Ovary (tissue), 3 donors: ENCODE measurements at regions not wholly inside any gene's neighbourhood (a gene's known extent, or its start where the extent isn't known, plus 50 kb on each side); places are given as distances from the start of the nearest gene placed in this dataset.

Experiments
- POLR2A ChIP-seq: fragments of 450-650 bp; IDR thresholded peaks from one replicate; pipeline ENCODE4 v1.6.1; 2017; ENCODE audit warnings: antibody characterized with exemption, mild to moderate bottlenecking, moderate library complexity
- TF ChIP-seq, protein P1 (sequence below), 3 donors: fragments of 450-650 bp in 2 of 3; fragments of 200-600 bp in 1 of 3; IDR thresholded peaks; one replicate each; pipeline versions ENCODE4 v1.5.1 to v1.8.0; 2016 to 2022; ENCODE audit warnings: antibody characterized with exemption in 3 of 3, mild to moderate bottlenecking in 1 of 3
- donor health status: DM: no; HTN: no; CAD: no.

DNA sequence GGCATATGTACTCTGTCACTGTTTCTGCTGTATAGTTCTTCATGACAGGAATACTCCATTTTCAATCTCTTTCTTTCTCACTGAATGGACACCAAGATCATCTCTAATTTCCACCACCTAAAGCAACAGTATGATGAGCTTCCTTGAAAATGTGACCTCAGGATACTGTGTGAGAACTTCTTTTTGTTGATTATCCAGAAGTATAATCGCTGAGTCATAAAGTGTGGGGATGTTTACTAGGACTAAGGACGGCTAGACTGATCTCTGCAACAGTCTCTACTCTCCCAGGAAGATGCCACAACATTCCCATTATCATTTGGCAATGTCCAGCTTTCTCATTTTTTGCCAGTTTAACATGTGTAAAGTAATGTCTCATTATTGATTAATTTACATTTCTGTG lies 70.3 kb downstream of the TNFSF18 start:
- TF ChIP-seq, protein P1, sequence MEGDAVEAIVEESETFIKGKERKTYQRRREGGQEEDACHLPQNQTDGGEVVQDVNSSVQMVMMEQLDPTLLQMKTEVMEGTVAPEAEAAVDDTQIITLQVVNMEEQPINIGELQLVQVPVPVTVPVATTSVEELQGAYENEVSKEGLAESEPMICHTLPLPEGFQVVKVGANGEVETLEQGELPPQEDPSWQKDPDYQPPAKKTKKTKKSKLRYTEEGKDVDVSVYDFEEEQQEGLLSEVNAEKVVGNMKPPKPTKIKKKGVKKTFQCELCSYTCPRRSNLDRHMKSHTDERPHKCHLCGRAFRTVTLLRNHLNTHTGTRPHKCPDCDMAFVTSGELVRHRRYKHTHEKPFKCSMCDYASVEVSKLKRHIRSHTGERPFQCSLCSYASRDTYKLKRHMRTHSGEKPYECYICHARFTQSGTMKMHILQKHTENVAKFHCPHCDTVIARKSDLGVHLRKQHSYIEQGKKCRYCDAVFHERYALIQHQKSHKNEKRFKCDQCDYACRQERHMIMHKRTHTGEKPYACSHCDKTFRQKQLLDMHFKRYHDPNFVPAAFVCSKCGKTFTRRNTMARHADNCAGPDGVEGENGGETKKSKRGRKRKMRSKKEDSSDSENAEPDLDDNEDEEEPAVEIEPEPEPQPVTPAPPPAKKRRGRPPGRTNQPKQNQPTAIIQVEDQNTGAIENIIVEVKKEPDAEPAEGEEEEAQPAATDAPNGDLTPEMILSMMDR (IDR thresholded peaks at IDR 0.05): no peak
- no peak for TF ChIP-seq POLR2A
